Cerebellar nuclear complex (tissue), 1 donor: ENCODE measurements at regions not wholly inside any gene's neighbourhood (a gene's known extent, or its start where the extent isn't known, plus 50 kb on each side); places are given as distances from the start of the nearest gene placed in this dataset.
"Not testable (repeated sequence)": the region's sequence is repeated elsewhere in the genome, so short reads cannot be mapped to it uniquely, and the experiment has no call there.

Source experiments
- DNase-seq, 2 experiments: peaks; one replicate each; lab custom pipeline; 2025; lab: John Stamatoyannopoulos, UW

DNA sequence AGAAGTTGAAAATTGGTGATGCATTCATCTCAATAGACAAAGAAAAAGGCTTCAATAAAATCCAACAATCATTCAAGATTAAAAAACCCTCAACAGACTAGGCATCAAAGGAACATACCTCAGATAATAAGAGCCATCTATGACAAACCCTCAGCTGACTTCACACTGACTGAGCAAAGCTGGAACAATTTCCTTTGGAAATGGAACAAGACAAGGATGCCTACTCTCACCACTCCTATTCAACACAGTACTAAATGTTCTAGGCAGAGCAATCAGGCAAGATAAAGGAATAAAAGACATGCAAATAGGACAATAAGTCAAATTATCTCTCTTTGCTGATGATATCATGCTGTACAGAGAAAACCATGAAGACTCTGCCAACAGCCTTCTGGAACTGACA, 1188.1 kb downstream of the DTWD2 start:
- no peak for DNase-seq

DNA sequence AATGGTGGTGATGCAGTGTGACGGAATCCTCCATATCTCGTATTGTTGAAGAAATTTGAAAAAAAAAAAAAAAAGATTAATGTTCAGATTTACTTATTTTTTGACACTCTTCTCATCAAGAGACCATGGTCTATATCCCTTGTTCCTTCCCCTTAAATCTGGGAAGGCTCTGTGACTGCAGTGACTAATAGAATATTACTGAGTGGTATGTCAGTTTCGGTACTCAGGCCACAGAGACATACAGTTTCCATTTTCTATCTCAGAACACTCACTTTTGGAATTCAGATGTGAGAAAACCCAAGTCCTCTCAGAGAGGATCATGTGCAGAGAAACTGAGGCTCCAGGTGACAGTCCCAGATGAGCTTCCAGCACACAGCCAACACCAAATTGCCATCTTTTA, 1193.5 kb downstream of the DTWD2 start:
- DNase-seq, result no peak

DNA sequence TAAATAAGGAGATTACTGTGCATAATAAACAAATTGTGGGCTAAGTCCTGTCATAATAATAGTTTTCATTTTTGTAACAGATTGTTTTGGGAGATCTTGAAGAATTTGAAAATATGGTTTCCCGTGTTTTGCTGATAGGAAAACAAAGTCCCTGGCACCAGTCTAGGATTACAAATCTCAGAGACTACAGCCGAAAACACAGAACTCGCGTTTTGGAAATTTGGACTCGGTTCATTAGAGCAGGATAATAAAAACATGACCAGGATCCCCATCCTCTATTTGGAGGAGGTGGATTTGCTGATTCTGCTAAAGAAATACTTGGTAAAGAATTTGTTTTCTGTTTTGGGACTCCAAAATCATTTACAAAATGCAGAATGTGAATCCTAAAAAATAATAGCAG, 1194.4 kb downstream of the DTWD2 start:
- DNase-seq, result no peak

DNA sequence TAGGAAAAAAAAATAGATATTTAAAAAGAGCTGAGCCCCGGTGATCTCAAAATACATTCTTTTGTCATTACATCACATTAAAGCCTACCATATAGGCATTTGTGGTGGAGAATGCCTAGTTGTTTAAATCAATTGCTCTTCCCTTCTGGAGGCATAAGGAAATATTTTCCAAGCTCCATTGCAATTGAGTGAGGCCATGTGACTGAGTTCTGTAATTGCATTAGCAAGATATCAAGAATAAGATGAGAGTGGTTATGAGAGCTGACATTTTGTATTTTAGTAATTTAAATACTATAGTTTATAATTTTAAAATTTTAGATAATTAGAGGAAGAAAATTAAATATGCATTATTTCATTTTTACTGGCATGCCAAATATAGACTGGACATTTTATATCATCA, 1195.9 kb downstream of the DTWD2 start:
- DNase-seq, result no peak

DNA sequence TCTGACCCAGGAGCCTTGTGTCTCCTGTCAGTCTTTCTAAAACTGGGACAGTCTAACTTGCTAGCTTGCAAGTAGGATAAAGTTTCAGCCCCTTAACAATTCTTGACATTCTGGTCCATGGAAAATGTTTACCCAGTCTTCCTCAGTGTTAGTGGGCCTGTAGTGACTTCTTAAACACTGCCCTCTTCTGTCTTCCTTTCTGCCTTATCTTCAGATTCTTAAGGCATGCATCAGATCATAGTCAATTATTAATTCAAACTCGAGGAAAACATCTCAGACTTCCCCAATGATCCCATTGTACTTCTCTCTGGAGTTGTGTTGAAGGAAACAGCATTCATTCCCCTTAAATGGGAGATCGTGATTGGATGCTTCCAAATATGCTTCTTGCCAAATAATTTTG, 1199.8 kb downstream of the DTWD2 start:
- DNase-seq, result no peak

DNA sequence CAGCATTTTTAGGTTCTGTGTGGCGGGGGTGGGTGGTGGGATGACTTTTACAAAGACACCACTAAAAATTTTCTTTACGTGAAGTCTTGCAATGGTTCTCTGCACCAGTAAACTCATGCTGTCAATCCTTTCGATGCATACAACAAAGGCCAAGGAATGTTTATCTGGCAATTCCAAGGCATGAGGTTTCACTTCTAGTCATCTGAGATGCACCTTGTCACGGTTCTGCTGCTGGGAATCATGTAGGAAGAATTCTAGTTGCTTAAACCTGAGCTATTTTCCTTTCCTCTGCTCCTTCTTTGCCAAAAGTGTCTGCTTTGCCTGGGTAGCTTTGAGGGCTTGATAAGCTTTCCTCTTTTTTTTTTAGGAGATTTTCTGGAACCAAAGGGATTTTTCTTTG, 1204.5 kb upstream of the SEMA6A start:
- DNase-seq, result no peak

DNA sequence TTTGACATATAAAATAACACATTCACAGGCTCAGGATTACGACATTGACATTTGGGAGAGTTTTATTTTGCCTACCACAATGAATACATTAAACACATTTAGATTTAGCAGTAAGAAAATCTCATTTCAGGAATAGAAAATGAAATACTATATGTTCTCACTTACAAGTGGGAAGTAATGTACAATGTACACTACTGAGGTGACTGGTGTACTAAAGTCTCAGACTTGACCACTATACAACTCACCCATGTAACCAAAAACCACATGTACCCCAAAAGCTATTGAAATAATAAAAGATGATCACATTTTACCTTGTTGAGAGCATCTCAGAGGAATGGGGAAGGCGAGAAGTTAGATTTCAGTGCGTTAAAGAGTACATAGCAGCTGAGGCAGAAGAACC, 1202.4 kb upstream of the SEMA6A start:
- DNase-seq, result no peak

DNA sequence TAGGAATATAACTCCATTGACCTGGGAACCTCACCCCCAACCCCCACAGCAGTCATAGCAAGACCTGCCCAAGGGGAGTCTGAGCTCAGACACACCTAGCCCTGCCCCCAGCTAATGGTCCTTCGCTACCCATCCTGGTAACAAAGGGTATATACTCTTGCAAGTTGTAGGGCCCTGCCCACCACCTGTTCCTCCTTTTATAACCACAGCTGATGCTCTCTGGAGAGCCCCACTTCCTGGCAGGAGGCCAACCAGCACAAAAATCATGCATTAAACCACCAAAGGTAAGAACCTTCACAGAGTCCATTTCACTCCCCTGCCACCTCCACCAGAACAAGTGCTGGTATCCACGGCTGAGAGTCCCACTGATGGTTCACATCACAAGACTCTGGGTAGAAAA, 1195.3 kb upstream of the SEMA6A start:
- DNase-seq, result no peak

DNA sequence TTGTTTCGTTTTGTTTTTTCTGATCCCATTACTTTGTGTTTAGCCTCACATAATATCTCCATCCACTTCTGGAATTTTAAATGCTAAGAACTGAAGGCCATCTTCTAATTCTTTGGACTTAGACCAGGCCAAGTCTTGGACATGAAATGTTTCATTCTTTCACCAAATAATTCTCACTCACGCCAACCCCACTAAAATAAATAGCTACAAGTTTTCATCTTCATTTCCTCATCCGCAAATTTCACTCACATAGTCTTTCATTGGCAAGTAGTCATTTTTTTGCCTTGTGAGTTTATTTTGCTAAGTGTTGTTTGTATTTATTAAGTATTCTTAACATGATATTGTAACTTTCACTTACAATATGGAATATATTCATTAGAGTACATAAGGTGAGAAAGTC, 1188.6 kb upstream of the SEMA6A start:
- DNase-seq, result no peak

DNA sequence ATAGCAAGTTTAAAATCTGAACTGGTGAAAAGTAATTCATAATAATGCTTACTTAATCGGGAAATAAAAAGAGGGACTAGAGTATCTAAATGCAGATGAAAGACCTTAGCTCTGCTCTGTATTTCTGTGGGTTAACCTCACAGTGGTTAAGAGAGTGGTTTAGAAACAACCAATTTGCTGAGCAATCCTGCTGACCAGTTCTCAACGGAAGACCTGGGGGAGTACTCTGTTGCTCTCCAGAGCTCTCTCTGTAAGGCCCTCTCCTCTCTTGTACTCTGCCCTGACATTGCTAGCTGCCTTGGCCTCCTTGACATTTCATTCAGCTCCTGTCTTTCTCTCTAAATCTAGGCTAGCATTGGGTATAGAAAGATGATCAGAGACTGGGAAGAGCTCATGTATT, 1186.6 kb upstream of the SEMA6A start:
- no peak for DNase-seq

DNA sequence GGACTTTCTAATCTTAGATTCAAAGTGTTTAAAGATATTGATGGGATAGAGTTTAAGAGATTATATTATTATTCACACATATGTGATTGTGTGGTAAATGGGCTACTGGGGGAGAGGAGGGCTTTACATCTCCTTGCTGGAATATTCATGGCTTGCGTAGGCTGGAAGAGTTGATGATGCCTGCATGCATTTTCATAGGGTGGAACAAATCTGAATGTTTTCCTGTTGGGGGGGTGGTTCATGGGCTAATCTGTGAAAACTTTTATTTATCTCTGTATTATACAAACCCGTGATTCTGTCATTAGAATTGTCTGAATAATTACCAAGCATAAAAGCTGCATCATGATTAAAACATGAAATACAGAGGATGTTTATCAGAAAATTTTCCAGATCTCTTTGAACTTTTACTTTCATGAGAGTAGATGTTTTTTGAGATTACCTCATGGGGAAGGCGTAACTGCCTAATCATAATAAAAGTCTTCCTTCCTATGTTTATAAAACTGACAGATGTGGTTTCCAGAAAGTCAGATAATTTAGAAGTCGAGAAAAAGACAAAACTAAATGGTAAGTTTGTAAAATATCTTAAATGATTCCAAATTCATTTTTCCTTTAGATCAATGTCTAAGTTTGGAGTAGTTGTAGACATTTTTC, 1185.4 kb upstream of the SEMA6A start:
- no peak for DNase-seq

DNA sequence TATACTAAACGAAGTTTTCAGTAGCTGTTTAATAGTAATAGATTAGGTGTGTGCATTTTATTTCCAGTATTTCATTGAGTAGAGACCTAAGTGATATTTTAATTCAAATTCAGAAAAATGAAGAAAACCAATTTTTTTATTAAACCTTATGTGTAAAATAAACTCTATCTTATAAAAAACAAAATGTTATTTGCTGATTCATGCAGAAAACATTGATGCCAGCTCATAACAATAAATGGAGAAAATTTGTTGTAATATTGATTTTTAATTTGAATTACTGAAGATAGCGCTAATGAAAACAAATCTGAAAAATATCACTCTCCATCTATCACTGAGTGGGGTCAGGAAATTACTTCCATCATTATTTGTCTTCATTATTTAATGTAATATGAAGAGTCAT, 1177.8 kb upstream of the SEMA6A start:
- no peak for DNase-seq

DNA sequence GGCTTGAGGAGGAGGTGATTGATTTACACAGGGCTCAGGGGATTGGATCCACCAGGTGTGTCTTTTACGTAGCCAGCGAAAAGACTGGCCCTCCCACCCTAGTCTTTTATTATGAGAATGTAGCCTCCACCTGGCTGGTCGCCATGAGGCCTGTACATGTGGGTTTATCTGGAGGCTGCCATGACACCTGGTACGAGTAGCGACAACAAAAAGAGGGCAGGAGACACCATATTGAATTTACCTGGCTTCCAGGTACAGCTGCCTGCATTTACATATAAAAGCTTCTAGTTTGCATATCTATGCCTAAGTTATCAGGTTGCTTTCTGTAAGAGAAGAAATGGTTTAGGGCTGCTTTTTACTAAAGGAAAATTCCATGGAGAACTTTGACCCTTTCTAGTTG, 1173.7 kb upstream of the SEMA6A start:
- no peak for DNase-seq

DNA sequence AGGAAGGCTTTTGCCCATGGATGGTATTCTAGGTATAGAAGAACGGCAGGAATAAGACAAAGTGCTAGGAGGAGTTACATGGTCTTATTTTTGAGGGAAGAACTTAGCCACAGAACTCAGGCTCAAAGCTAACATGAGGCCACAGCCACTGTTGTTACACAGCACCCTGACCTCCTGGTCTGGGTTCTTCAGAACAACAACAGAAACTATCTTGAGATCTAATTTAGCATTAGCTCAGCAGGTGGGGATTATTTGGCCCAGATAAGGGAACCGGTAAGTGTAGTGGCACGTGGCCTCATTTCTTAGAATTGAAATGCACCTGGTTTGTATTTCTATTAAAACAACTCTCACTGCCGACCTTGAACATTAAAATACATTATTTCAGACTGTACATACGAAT, 1168.7 kb upstream of the SEMA6A start:
- no peak for DNase-seq

DNA sequence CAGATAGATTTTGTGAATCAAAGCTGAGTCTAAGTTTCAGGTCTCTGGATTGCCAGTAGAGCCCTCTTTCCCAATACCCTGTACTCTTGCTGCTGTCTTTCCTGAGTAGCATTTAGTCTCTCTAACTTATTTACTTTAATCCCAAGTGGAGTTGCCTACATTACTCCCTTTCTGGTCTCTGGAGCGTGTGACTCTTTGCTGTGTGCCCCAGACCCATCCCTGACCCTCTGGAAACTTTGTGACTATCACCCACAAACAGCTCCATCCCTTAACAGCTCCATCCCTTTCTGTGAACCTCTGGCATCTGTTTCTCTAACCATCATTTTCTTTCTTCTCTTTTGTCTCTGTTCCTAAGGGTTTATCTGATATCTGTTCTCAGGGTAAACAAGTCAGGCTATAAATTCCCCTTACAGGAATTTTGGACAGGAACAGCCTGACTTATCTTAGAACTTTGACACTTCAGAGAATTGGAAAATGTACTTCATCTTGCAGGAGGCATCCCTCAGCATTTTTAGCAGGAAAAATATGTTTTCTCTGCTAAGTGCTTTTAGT, 1167.1 kb upstream of the SEMA6A start:
- no peak for DNase-seq

DNA sequence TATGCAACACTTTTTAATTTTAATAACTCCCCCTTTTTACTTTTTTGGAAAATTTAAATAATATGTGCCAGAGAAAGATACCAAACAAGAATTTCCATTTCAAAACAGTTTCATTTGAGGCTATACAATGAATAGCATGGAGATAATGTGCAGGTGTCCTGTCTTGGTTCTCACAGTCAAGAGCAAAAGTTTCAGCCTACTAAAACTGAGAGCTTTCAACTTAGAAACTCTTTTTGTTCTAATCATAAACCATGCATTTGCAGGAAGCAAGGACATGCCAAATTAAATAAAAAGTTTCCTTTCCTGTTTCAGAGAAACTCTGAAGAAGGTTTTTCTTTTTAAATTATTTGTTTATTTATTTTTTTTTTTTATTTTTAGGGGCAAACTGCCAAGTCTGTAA, 1165.6 kb upstream of the SEMA6A start:
- no peak for DNase-seq

DNA sequence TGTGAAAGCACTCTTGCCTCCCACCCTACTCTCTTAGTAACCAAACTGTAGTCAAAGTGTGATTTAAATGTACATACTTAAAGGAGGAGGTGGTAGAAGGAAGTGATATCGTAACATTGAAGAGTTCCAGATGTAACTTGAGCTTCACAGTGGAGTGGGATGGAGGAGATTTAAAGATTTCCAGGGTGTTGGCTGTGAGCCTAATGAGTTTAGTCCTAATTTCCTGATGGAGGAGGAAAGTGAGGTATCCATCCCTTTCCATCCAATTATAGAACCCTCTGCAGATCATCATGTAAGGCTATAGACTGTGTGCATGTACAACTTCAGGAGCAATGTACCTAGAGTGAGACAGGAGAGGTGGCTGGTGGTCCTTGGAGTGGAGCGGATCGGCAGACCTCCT, 1163.9 kb upstream of the SEMA6A start:
- no peak for DNase-seq

DNA sequence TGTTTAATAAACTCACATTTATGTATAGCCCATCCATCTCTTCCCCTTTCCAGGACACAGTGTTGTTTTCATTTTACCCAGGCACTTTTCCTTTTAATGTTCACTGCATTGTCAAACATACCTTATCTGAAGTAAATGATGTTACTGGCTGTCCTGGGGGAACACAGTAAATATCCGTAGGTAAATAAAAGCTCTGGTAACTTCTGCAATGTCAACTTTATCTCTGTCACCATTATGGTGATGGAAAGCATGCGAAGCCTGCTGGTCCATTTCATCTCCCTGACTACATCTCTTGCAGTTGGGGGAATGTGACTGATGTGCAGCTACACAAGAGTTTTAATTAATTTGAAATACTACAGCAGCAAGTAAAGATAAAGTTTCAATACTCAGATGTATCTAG, 1162.1 kb upstream of the SEMA6A start:
- no peak for DNase-seq

DNA sequence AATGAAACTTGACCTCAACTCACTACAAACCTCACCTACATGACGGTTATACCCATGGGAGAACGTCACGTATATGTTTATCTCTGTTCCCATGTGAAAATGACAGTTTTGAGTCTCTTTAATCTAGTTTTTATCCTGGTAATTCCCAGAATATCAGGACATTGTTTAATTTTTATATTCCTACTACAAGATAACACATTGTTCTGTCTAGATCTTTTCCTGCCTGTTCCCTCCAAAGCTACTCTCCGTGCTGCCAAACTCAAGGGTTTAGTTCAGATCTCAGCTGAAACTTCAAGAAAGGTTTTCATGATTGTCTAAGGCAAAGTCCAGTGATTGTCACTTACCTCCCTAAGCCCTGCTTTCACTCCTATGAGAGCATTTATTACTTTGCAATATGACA, 1159.4 kb upstream of the SEMA6A start:
- DNase-seq, result no peak

DNA sequence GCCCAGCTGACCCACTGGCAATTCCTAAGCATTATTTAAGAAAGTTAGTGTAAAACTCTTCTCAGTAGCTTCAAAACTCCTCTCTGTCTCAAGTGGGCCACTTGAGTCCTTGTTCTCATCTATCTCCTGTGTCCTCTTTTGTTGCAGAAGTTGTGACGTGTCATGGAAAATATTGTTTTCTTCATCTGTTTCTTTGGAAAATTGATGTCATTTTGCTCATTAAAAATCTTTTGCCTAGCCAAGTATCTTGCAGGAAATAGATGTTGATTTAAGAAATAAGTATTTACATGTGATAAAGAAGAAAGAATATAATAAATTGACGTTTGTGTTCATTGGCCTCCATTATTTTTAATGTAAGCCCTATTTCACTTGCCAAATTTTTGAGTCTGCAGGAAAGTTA, 1158.4 kb upstream of the SEMA6A start:
- no peak for DNase-seq

DNA sequence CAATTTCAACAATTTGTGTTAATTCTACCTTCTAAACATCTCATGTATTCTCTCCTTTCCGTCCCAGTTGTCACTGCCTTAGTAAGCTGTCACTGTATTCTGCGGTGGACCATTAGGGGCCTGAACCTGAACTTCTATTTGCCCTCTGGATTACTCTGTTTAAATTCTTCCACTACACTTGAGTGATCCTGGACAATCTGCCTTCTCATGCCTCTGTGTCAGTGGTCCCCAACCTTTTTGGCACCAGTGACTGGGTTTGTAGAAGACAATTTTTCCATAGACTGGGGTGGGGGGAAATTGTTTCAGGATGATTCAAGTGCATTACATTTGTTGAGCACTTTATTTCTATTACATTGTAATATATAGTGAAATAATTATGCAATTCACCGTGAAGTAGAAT, 1157.6 kb upstream of the SEMA6A start:
- DNase-seq, result no peak

DNA sequence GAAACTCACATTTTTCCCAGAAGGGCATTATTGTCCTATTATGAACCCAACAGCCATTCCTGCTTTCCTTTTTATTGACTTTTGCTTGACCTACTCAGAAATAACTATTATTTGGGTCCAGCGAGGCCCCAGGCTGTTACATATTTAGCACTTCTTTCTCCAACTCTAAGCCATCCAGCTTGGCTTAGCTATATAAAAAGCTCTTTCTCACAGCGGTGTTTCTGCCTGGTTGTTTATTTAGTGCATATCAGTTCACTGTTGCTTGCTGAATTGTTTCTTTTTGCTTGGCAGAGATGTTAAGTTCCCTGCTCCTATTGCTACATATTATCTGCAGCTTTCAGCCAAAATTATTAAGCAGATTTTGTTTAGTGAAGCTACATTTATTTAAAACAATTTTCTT, 1156.8 kb upstream of the SEMA6A start:
- no peak for DNase-seq

DNA sequence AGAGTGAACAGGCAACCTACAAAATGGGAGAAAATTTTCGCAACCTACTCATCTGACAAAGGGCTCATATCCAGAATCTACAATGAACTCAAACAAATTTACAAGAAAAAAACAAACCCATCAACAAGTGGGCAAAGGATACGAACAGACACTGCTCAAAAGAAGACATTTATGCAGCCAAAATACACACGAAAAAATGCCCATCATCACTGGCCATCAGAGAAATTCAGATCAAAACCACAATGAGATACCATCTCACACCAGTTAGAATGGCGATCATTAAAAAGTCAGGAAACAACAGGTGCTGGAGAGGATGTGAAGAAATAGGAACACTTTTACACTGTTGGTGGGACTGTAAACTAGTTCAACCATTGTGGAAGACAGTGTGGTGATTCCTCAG, 1146.2 kb upstream of the SEMA6A start:
- DNase-seq, result not testable (repeated sequence)

DNA sequence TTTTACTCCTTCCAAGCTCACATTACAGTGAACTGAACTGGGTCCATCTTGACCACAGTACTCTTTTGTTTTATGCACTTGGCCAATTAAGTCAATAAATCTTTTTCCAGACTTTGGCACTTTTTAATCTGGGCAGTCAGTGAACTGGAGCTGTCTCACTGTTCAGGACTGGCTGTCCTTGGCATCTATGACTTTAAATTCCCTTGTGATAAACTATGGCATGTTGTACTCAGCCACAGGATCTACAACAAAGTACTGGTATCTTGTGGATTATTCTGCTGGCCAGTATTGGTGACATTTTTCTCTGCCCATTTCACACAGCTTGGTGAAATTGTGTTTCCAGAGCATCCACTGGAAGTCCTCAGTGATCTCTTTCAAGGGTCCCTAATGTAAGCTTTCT, 1144.8 kb upstream of the SEMA6A start:
- DNase-seq, result no peak
